Stimulated activated CD4-positive, alpha-beta T cell treated with anti-CD3 and anti-CD28 coated beads, Interleukin-2, amount 100 ng/mL, for 24 hours (primary cell): ENCODE measurements at regions not wholly inside any gene's neighbourhood (a gene's known extent, or its start where the extent isn't known, plus 50 kb on each side); places are given as distances from the start of the nearest gene placed in this dataset.

Experiments
- DNase-seq, 2 donors: peaks; one replicate each; pipeline ENCODE4 v3.0.0-alpha.2; 2020

DNA sequence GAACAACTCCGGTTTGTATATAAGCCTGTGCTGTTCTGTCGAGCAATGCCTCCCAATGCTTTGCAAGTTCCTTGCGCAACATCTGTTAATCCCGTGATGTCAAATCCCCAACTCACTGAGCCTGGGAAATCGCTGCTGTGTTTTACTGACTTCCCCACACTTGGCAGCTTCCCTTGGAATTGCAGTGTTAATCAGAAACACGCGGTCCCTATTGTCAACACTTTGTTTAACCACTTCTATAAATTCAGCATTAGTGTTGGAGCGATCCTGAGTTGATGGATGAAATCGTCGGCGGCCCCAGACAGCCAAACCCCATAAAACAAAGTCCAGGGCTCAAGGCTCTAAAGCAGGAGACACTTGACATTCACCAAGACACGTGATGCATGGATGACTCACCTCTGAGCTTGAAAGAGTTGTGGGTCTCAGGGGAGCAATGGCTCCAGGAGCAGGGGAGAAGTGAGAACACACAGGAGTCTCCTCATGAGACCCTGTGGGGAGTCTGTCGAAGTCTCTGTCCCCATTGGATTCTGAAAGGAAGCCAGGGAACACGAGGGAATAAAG is 555.3 kb downstream of the MIAT start:
- no peak for DNase-seq

- no peak for DNase-seq
Observed at GRCh38 chr22:27213294-27213693, 555.9 kb downstream of the MIAT start.

DNA sequence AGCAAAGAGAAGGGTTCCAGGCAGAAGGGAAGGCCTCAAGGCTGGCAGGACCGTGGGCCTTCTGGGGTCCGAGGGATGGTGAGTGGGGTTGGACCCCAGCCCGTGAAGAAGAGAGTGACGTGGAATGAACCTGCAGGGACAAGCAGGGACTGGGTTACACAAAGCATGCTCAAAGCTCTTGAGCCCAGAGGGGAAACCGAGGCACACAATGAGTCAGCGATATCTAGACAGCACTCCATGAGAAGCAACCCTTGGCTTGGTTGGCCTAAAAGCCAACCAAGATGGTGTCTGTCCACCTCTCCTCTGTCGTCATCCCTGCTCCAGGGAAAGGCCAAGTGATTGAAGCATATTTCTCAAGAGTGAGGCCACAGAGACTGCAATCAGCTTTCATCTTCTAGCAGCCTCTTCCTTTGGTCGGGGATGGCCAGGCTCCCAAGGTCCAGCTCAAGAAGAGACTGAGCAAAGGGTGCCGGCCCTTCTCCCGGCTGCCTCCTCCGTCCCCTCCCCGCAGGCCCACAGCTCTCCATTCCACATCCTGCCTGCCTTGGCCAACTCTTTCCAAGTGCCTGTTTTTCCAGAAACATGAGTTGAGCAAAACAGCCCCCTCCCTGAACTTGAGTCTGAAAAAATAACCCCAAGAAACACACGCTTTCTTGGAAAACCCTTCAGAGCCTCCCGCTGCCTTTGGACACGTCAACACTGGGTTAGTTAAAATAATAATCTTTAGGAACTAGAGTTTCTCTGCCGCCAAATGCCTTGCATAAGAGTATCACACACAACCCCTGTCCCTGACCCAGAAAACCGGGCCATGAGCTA is 556.6 kb downstream of the MIAT start:
- DNase-seq: no peak

DNA sequence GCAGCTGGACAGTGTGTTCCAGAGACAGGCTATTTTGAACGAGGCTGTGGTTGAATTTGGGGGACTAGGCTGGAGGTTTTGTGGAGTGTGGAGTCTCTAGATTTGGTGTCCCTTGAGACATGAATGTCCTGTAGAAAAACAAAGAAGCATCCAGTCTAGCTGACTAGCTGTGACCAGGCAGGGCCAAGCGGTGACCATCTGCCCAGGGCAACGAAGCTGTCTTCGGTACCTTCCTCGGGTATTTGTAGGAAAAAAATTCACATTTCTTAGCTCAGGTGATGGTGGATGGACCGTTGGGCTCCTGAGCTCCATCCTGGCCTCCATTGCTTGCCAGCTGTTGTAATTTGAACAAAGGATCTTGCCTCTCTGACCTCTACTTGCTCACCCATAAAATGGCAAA is 557.3 kb downstream of the MIAT start:
- DNase-seq: no peak

- DNase-seq: no peak
Observed at GRCh38 chr22:27215871-27216270, 558.5 kb downstream of the MIAT start.

- no peak for DNase-seq
Observed at GRCh38 chr22:27216444-27216843, 559.1 kb downstream of the MIAT start.

DNA sequence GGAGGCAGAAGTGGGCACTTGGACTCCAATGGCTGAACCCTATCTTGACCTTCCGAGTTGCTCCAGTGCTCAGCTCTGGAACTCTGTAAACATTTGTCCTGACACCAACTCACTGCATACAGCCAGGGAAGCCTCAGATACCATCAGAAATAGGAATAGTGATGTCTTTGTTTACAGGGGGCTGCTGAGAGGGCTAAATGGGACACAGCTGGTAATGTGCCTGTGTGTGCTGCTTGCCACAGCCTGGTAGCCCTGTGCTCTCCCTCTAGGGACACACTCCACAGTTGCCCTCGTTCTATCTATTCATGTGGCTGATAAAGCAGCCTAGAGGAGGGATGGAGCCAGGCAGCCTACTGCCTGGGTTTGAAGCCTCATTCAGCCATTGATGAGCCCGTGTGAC is 559.8 kb downstream of the MIAT start:
- DNase-seq: no peak

DNA sequence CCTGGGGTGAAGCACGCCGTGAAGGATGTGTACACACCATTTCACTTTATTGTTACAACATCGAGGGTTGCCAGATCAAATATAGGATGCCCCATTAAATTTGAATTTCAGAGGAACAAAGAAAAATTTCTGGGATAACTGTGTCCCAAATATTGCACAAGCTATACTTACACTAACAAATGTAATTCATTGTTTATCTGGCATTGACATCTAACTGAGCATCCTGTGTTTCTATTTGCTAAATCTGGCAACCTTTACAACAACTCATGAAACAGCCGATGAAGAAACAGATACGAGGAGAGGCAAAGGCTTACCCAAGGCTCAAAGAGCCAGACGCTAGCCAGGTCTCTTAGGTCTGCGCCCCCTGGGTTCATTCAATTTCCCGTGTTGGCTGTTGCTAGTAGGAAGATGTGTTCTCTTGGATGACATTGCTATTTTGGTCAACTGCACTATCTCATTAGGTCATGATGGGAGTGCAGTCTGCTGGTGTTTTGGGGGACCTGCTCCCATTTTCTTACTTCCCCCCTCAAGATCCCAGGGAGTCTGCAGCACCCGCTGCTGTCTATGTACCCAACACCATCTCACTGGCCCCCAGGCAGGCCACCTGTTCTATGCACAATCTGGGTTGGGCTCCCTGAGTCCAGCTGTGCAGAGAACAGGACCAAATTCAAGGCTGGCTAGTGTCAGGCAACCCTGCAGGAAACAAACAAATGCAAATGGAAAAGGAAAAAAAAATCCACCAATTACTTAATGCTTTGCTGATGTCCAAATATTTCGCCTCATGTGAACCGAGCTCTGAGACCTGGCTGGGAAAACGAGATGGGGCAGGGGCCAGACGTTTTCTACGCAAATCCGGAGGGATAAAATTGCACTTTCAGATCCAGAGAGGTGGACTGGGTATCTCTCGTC is 560.9 kb downstream of the MIAT start:
- DNase-seq: no peak

- no peak for DNase-seq
Observed at GRCh38 chr22:27219036-27219435, 561.6 kb downstream of the MIAT start.

DNA sequence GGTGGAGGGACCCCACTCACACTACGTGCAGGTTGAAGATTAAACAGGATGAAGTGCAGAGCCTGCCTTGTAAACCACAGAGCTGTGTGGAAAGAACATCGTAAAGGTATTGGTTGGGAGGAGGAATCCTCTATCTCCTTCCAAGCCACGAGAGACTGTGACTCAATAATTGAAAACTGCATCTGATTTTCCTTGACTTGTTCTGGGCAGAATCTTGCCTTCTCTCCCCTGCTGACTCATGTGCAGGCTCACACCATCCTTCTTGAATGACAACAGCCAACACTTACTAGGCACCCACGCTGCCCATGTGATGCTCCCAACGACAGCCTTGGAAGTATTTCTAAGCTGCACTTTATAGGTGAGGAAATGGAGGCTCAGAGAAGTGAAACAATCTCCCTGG is 563.0 kb downstream of the MIAT start:
- no peak for DNase-seq

DNA sequence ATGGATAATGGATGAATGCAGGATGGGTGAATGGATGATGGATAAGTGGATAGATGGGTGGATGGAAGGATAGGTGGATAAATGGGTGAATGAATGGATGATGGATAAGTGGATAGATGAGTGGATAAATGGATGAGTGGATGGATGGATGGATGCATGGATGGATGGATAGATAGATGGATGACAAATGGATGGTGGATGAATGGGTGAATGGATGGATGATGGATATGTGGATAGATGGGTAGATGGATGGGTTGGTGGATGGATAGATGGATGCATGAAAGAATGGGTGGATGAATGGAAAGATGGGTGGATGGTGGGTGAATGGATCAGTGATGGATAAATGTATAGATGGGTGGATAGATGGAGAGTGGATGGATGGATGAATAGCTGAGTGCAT is 564.8 kb downstream of the MIAT start:
- no peak for DNase-seq

- no peak for DNase-seq
Observed at GRCh38 chr22:27223317-27224177, 566.2 kb downstream of the MIAT start.

DNA sequence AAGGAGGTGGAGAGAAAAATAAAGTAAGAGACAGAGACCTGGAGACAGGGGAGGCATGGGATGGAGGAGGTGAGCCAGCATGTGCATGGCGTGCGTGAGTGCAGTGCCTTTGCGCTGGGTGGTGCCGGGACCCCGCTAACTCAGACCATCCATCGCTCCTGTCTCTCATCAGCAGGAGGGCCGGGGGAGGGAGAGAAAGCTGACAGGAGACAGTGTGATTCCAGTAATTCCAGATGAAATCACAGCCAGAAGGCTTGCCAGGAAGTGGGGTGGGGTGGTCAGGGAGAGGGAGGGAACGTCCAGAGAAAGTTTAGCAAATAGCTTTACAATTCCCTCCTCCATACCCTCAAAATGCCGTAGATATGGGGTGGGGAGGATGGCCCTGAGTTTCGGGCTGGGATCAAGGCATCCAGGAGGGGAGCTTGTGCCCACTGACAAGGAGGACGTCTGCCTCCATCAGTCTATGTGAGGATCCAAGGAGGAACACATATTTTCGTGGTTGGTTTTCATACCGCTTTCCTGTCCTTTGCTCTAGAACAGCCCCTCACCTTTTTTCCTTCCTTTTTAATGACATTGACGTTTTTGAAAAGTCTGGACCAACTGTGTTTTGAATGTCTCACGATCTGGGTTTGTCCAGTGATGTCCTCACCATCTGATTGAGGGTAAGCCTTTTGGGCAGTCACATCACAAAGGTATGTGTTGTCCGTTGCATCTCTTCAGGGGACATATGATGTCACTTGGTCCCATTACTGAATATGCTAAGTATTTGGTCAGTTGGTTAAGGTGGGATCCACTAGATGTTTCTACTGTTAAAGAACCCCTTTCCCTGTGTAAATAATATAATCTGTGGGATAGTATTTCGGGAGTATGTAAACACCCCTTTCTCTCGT is 567.3 kb downstream of the MIAT start:
- DNase-seq: no peak

DNA sequence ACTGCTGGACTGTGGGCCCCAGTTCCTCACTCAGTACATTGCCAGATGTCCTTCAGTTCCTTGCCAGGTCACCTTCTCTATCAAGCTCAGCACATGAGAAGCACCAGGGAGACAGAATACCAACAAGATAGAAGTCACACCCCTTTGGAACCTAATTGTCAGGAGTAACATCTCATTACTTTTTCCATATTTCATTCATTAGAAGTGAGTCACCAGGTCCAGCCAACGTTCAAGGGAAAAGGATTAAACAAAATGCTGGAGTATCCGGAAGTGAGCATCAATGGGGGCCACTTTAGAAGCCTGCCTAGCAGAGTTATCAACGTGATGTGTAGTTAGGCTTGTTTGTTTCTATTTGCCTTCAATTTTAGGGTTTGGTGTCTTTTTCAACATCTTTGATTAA is 569.3 kb downstream of the MIAT start:
- no peak for DNase-seq

GRCh38 chr22:27228771-27229170 is 571.4 kb downstream of the MIAT start:
- no peak for DNase-seq

- DNase-seq: no peak
Observed at GRCh38 chr22:27230189-27230588, 571.4 kb downstream of the MN1 start.

- no peak for DNase-seq
Observed at GRCh38 chr22:27231266-27231665, 570.3 kb downstream of the MN1 start.

DNA sequence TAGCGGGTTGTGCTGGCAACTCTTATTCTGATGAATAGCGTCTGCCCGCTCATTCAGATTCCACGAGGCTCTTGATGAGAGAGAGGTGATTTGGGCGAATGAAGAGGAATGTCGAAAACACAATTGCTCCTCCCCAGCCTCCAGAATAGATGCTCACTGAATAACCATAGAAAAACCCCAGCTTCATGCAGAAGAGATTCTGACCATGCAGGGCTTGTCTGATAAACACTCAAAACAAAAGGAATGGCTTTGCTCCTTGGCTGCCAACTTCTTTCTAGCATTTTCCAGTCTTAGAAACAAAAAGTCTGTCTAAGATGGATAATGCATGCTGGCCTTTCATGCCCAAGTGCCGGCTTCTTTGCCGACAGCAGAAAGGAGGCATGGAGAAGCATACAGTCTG is 569.5 kb downstream of the MN1 start:
- DNase-seq: no peak

- DNase-seq: no peak
Observed at GRCh38 chr22:27237080-27237741, 564.3 kb downstream of the MN1 start.

DNA sequence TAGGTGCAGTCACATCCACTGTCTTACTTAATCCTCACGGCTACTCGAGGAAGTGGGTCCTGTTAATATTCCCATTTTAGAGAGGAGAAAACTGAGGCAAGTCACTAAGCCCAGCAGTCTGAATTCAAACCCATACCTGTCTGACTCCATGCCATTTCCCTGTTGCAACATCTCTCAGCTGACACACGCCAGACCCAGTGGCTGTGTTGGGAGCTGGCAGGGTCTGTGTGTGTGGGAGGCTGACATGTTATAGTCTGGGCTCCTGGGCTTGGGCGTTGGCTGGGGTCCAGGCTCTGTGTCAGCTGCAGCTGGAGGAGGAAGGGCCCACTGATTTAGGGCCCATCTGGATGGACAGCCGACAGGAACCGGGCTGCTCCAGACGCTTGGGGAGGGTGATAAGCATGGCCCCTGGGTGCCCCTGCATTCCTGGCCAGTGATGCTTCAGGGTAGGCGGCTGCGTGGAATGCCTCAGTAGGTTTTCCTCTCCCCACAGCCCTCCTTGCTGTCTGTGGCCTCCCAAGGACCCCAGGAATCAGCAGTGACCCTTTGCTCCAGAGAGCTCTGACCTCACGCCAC is 562.5 kb downstream of the MN1 start:
- DNase-seq: no peak

GRCh38 chr22:27239520-27239919 is 562.0 kb downstream of the MN1 start:
- DNase-seq: no peak
